Spleen (tissue), 7 donors: ENCODE measurements at regions not wholly inside any gene's neighbourhood (a gene's known extent, or its start where the extent isn't known, plus 50 kb on each side); places are given as distances from the start of the nearest gene placed in this dataset.

Experiments used
- POLR2A ChIP-seq, 3 donors: fragments of 450-650 bp; IDR thresholded peaks; one replicate each; pipeline ENCODE4 v1.5.1; 2017; ENCODE audit warnings: antibody characterized with exemption in 3 of 3, mild to moderate bottlenecking in 1 of 3
- POLR2AphosphoS5 ChIP-seq, 3 donors: sonication (generic); formaldehyde crosslinking; IDR thresholded peaks; one replicate each; pipeline ENCODE4 v1.5.1; 2017; ENCODE audit warnings: antibody characterized with exemption in 3 of 3
- TF ChIP-seq, protein P1 (sequence below), 11 experiments: fragments of 200-600 bp in 7 of 11; fragments of 450-650 bp in 4 of 11; sonication (generic) in 4 of 11; IDR thresholded peaks in 8 of 11; conservative IDR thresholded peaks in 3 of 11; 1 replicate in 7 of 11; 2 replicates in 4 of 11; pipeline versions ENCODE4 v1.4.0 to v1.8.0; 2016 to 2021; ENCODE audit warnings: antibody characterized with exemption in 11 of 11, inconsistent platforms in 4 of 11, mild to moderate bottlenecking in 1 of 11
- donor health status: DM: no; HTN: no; CAD: no; lungs with moderate emphysema.
- donor health status: DM: no; HTN: no; CAD: no.
- donor health status: DM: no; HTN: no; CAD: no.

DNA sequence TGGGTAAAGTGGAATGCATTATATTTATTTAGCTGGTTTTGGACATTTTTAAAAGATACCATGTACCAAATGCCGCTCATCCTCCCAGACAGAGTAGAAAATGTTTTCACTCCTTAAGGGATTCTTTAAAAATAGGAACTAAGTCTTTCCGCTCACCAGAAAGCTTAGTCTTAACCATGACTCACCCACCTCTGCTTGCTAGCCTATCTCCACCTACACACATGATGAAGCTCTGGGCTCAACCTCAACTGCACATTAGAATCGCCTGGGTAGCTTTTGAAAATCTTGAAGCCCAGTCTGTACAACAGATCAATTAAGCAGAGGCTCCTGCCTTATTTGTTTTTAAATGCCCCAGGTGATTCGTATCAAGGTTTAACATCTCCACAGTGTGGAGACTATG is 260.5 kb downstream of the NEDD1 start:
- TF ChIP-seq, protein P1, sequence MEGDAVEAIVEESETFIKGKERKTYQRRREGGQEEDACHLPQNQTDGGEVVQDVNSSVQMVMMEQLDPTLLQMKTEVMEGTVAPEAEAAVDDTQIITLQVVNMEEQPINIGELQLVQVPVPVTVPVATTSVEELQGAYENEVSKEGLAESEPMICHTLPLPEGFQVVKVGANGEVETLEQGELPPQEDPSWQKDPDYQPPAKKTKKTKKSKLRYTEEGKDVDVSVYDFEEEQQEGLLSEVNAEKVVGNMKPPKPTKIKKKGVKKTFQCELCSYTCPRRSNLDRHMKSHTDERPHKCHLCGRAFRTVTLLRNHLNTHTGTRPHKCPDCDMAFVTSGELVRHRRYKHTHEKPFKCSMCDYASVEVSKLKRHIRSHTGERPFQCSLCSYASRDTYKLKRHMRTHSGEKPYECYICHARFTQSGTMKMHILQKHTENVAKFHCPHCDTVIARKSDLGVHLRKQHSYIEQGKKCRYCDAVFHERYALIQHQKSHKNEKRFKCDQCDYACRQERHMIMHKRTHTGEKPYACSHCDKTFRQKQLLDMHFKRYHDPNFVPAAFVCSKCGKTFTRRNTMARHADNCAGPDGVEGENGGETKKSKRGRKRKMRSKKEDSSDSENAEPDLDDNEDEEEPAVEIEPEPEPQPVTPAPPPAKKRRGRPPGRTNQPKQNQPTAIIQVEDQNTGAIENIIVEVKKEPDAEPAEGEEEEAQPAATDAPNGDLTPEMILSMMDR (IDR thresholded peaks at IDR 0.05 in 8 of 11, conservative IDR thresholded peaks at IDR 0.05 in 3 of 11): no peak
- TF ChIP-seq POLR2A (IDR thresholded peaks at IDR 0.05): no peak
- no peak for TF ChIP-seq POLR2AphosphoS5 (IDR thresholded peaks at IDR 0.05)
